ENCODE measurements at regions not wholly inside any gene's neighbourhood (a gene's known extent, or its start where the extent isn't known, plus 50 kb on each side); places are given as distances from the start of the nearest gene placed in this dataset.
A peak's percentile ranks its signal among the peaks of the same experiment; 100 is the strongest.

- H3K27me3 ChIP-seq (ENCODE audit: insufficient read depth, poor library complexity, severe bottlenecking): no peaks in the 10 kb centered on the region
- H3K4me3 ChIP-seq (ENCODE audit: severe bottlenecking): no peak overlapping the region
- no peaks in the 10 kb centered on the region for H3K36me3 ChIP-seq (ENCODE audit: low read depth)
- TF ChIP-seq CTCF (IDR thresholded peaks at IDR 0.05; ENCODE audit: poor library complexity, severe bottlenecking): no peak
- ATAC-seq (ENCODE audit: low read depth) (no peak), DNase-seq (ENCODE audit: low spot score) (no peak)
- no peaks in the 10 kb centered on the region for H3K4me1 ChIP-seq (ENCODE audit: insufficient read depth, poor library complexity, severe bottlenecking)
- no peak overlapping the region for H3K27ac ChIP-seq (ENCODE audit: poor library complexity, severe bottlenecking)
- H3K9me3 ChIP-seq (ENCODE audit: severe bottlenecking): no peaks in the 10 kb centered on the region
These were observed 86.4 kb downstream of the SKA1 start for GRCh38 chr18:50461251-50461650.

DNA sequence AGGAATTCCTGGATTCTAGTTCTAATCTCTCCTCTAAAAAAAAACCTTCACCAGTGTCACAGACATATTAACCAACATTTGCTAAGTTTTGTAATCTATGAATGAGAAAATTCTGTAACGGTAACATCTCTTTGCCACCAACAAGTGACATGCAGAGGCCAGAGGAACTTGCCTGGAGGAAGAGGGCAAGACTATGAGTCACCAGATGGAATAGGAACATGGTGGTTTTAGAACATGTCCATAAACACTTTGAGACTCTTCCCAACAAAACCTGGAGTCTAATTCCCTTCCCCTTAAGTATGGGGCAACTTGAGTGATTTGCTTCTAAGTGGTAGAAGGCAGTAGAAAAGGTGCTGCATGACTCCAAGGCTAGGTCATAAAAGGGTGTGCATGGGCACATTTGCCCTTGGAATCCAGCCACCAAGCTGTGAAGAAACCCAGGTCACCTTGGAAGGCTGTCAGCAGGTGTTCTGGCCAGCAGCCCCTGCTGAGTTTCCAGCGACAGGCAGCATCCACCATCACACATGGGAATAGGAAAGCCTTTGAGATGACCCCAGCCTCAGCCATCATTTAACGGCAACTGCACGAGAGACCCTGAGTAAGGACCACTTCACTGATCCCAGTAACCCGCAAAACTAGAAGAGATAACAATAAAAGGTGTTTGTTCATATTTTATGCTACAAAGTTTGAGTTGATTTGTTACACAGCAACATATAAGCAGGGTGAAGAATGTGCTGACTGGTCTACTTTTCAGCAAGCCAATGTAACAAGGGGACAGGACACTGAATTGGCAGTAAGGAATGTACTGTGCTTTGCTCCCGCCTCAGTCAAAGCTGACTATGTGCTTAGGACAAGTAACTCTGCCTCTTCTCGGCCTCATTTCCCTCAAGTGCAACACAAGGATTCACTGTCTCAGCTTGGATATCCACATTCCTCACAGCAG lies 90.6 kb downstream of the SKA1 start:
- no peak for ATAC-seq (ENCODE audit: low read depth)
- peak overlapping the region; percentile 44 for H3K27ac ChIP-seq (ENCODE audit: poor library complexity, severe bottlenecking)

DNA sequence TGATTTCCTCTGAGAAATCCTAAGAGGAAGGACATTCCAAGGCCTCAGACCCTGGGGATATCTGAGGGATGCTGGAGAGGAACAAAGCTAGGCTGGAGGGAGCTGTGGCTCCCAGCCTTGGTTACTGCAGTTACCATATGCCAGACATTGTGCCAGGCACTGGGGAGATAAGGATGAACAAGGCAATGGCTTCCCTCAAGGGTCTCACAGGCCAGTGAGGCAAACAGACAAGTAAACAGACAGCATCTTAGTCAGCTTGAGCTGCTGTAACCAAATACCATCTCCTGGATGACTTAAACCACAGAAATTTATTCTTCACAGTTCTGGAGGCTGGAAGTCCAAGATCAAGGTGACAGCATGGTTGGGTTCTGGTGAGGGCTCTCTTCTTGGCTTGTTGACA lies 91.8 kb downstream of the SKA1 start:
- DNase-seq (ENCODE audit: low spot score) (no peak), ATAC-seq (ENCODE audit: low read depth) (peak; percentile 61; the same call in 2 of the 3 replicates)
- no peak overlapping the region for H3K4me3 ChIP-seq (ENCODE audit: severe bottlenecking)
- peak overlapping the region; percentile 44 for H3K27ac ChIP-seq (ENCODE audit: poor library complexity, severe bottlenecking)
- no peaks in the 10 kb centered on the region for H3K36me3 ChIP-seq (ENCODE audit: low read depth)
- H3K27me3 ChIP-seq (ENCODE audit: insufficient read depth, poor library complexity, severe bottlenecking): no peaks in the 10 kb centered on the region
- no peak for TF ChIP-seq CTCF (IDR thresholded peaks at IDR 0.05; ENCODE audit: poor library complexity, severe bottlenecking)
- no peaks in the 10 kb centered on the region for H3K4me1 ChIP-seq (ENCODE audit: insufficient read depth, poor library complexity, severe bottlenecking)
- H3K9me3 ChIP-seq (ENCODE audit: severe bottlenecking): no peaks in the 10 kb centered on the region

More for the DNA sequence above, 90.6 kb downstream of the SKA1 start:
- no peak for DNase-seq (ENCODE audit: low spot score)
- H3K4me1 ChIP-seq (ENCODE audit: insufficient read depth, poor library complexity, severe bottlenecking): no peaks in the 10 kb centered on the region
- H3K27me3 ChIP-seq (ENCODE audit: insufficient read depth, poor library complexity, severe bottlenecking): no peaks in the 10 kb centered on the region
- H3K4me3 ChIP-seq (ENCODE audit: severe bottlenecking): no peak overlapping the region
- no peaks in the 10 kb centered on the region for H3K9me3 ChIP-seq (ENCODE audit: severe bottlenecking)
- no peak for TF ChIP-seq CTCF (IDR thresholded peaks at IDR 0.05; ENCODE audit: poor library complexity, severe bottlenecking)
- no peaks in the 10 kb centered on the region for H3K36me3 ChIP-seq (ENCODE audit: low read depth)

GRCh38 chr18:50468807-50469206 lies 91.1 kb upstream of the MAPK4 start:
- Histone ChIP-seq H3K9me3 (ENCODE audit: severe bottlenecking) (no peaks in the 10 kb centered on the region), H3K27me3 (ENCODE audit: insufficient read depth, poor library complexity, severe bottlenecking) (no peaks in the 10 kb centered on the region), H3K27ac (ENCODE audit: poor library complexity, severe bottlenecking) (no peak overlapping the region), H3K4me3 (ENCODE audit: severe bottlenecking) (no peak overlapping the region), H3K4me1 (ENCODE audit: insufficient read depth, poor library complexity, severe bottlenecking) (no peaks in the 10 kb centered on the region), H3K36me3 (ENCODE audit: low read depth) (no peaks in the 10 kb centered on the region)
- DNase-seq (ENCODE audit: low spot score) (no peak), ATAC-seq (ENCODE audit: low read depth) (no peak)
- no peak for TF ChIP-seq CTCF (IDR thresholded peaks at IDR 0.05; ENCODE audit: poor library complexity, severe bottlenecking)

DNA sequence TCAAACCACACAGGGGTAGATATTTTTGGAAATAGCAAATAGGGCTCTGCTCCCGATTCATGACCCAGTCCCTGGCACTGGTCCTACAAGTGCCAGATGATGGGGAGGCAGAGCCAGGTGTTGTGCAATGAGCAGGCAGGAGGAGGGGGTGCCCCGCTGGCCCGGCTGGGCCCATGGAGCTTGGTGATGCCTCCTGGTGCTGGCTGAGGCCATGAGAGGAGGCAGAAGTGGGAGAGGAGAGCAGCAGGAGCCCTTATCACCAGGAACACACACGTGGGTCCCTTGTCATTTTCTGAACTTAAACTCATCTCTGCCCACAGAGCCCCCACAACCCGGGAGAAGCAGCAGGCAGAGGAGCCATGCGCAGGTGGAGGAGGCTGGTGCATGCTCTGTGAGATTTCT lies 90.5 kb upstream of the MAPK4 start:
- no peak for ATAC-seq (ENCODE audit: low read depth)
- DNase-seq (ENCODE audit: low spot score): no peak
- H3K27ac ChIP-seq (ENCODE audit: poor library complexity, severe bottlenecking): no peak overlapping the region
- no peaks in the 10 kb centered on the region for H3K36me3 ChIP-seq (ENCODE audit: low read depth)
- no peak overlapping the region for H3K4me3 ChIP-seq (ENCODE audit: severe bottlenecking)
- H3K9me3 ChIP-seq (ENCODE audit: severe bottlenecking): no peaks in the 10 kb centered on the region
- no peaks in the 10 kb centered on the region for H3K4me1 ChIP-seq (ENCODE audit: insufficient read depth, poor library complexity, severe bottlenecking)
- no peak for TF ChIP-seq CTCF (IDR thresholded peaks at IDR 0.05; ENCODE audit: poor library complexity, severe bottlenecking)
- no peaks in the 10 kb centered on the region for H3K27me3 ChIP-seq (ENCODE audit: insufficient read depth, poor library complexity, severe bottlenecking)

Measured in RWPE2 (cell line).